ENCODE measurements at regions not wholly inside any gene's neighbourhood (a gene's known extent, or its start where the extent isn't known, plus 50 kb on each side); places are given as distances from the start of the nearest gene placed in this dataset.

DNA sequence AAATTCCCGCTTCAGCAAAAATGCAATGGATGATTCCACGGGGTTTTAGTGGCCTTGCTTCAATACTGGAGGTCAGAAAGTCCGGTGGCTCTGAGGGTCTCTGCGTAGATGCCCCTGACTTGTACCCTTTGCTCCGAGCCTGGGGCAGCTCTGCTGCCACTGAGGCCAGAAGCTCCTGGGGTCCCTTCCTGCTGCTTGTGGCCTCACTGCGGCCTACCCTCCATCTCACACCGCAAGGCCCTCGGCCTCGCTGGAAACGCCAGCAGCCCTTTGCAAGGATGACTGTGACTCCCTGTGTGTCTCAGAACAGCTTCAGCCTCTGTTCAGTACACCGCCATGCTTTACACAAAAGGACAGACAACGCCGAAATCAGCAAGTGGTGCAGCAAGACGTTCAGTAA, 244.8 kb downstream of the ACTR3B start:
- Histone ChIP-seq H3K27me3 (ENCODE audit: control insufficient read depth, insufficient read depth, low read length) (no peaks in the 10 kb centered on the region), H3K4me1 (ENCODE audit: control insufficient read depth, insufficient read depth, low read length) (no peaks in the 10 kb centered on the region), H3K27ac (ENCODE audit: low read length) (no peak overlapping the region), H3K4me3 (ENCODE audit: low read length) (no peak overlapping the region), H3K9me3 (replicated peaks; ENCODE audit: control insufficient read depth, low read depth, low read length) (peaks cover 5% of the 10 kb centered on the region), H3K36me3 (ENCODE audit: control insufficient read depth, insufficient read depth, low read length) (no peaks in the 10 kb centered on the region)
- DNase-seq: no peak
- 73% methylated on average over 13 of the region's 14 CpGs for WGBS (ENCODE audit: insufficient coverage)

DNA sequence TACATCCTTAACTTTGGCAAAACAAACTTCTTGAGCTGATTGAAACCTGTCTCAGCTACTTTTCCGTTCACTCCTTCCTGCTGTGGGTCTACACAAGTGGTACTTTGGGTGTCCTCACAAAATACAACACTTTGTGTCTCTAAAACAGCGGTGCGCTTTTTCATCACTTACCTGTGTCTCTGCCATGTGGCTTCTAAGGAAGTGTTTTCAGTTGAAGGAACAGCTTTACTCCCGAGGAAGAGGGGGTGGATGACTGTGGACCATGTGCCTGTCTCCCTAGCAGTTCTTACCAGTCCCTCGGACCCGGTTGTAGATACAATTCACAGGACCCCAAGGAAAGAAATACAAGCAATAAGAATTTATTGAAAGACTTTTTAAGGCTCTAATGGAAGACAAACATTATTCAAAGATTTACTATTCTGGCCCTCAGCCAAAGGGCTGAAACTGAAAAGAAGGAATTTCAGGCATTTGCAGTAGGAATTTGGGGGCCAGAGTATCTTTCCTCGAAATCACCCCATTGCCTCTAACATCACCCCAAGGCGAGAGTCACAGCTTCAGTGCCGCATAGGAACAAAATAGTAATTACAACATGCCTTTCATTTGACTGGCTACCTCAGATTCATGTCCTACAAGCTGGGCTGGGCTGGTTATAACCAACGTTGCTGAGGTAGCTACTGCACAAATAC, 246.3 kb downstream of the ACTR3B start:
- Histone ChIP-seq H3K4me3 (ENCODE audit: low read length) (no peak overlapping the region), H3K27ac (ENCODE audit: low read length) (no peak overlapping the region), H3K36me3 (ENCODE audit: control insufficient read depth, insufficient read depth, low read length) (no peaks in the 10 kb centered on the region), H3K4me1 (ENCODE audit: control insufficient read depth, insufficient read depth, low read length) (no peaks in the 10 kb centered on the region), H3K27me3 (ENCODE audit: control insufficient read depth, insufficient read depth, low read length) (no peaks in the 10 kb centered on the region), H3K9me3 (replicated peaks; ENCODE audit: control insufficient read depth, low read depth, low read length) (peaks cover 2% of the 10 kb centered on the region)
- whole genome bisulfite sequencing (ENCODE audit: insufficient coverage): 43% methylated on average over 1 of the region's 10 CpGs
- no peak for DNase-seq

DNA sequence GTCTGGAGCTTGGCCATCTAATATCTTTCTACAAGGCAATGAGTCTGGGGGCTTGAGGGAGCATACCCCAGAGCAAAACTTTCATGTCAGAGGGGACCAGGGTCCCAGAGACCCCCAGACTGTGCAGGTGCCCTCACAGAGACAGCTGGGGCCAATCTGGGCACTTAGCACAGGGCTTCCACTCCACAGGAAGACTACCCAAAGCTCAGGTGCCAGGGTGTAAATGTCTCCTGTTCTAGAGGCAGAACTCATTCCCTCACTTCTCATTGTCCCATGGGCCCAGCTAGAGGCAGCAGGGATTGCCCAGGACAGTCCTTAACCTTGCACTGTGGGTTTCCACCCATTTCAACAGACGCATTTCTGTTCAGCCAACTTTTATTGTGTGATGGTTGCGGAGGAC, 246.9 kb downstream of the ACTR3B start:
- DNase-seq: no peak
- Histone ChIP-seq H3K9me3 (replicated peaks; ENCODE audit: control insufficient read depth, low read depth, low read length) (no peaks in the 10 kb centered on the region), H3K36me3 (ENCODE audit: control insufficient read depth, insufficient read depth, low read length) (no peaks in the 10 kb centered on the region), H3K27me3 (ENCODE audit: control insufficient read depth, insufficient read depth, low read length) (no peaks in the 10 kb centered on the region), H3K4me3 (ENCODE audit: low read length) (no peak overlapping the region), H3K27ac (ENCODE audit: low read length) (no peak overlapping the region), H3K4me1 (ENCODE audit: control insufficient read depth, insufficient read depth, low read length) (no peaks in the 10 kb centered on the region)
- WGBS (ENCODE audit: insufficient coverage): no CpG with 5 or more reads among the region's 2 CpGs

DNA sequence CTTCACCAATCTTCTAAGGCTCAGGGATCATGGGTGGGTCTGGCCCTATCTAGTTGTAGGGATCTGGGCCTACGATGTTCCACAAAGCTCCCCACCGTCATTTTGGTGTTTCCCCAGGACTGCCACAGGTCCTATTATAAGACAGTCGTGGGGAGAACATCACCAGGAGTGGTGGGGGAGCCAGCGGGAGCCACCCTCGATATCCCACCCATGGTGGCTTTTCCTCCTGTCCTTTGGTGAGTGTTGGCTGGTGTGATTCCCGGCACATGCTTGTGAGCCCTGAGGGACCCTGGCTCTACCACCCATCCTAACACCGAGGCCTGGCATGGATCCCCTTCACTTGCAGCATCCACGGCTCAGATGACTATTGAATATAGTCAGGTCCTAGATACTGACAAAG, 247.4 kb downstream of the ACTR3B start:
- DNase-seq: no peak
- Histone ChIP-seq H3K27me3 (ENCODE audit: control insufficient read depth, insufficient read depth, low read length) (no peaks in the 10 kb centered on the region), H3K36me3 (ENCODE audit: control insufficient read depth, insufficient read depth, low read length) (no peaks in the 10 kb centered on the region), H3K4me3 (ENCODE audit: low read length) (no peak overlapping the region), H3K9me3 (replicated peaks; ENCODE audit: control insufficient read depth, low read depth, low read length) (no peaks in the 10 kb centered on the region), H3K27ac (ENCODE audit: low read length) (no peak overlapping the region), H3K4me1 (ENCODE audit: control insufficient read depth, insufficient read depth, low read length) (no peaks in the 10 kb centered on the region)
- 94% methylated on average over 3 of the region's 8 CpGs for WGBS (ENCODE audit: insufficient coverage)

DNA sequence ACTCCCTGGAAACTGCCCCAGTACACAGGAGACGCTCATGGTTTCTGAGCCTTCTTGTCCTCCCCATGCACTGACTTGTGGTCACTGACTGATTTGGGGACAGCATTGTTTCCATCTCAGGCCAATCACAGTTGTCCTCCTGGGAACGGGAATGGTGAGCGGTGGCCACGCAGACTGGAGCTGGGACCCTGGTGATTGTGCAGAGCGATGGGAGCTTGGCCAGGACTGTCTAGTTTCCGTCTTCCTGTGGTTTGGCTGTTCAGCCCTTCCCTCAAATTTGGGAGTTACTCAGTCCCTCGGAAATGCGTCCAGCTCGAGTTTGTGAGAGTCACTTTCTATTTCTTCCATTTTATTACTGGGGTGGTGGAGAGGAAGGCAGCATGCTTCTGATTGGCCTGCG, 250.9 kb downstream of the ACTR3B start:
- H3K27ac ChIP-seq (ENCODE audit: low read length): no peak overlapping the region
- no peaks in the 10 kb centered on the region for H3K9me3 ChIP-seq (replicated peaks; ENCODE audit: control insufficient read depth, low read depth, low read length)
- DNase-seq: no peak
- no peak overlapping the region for H3K4me3 ChIP-seq (ENCODE audit: low read length)
- H3K4me1 ChIP-seq (ENCODE audit: control insufficient read depth, insufficient read depth, low read length): no peaks in the 10 kb centered on the region
- H3K36me3 ChIP-seq (ENCODE audit: control insufficient read depth, insufficient read depth, low read length): no peaks in the 10 kb centered on the region
- 80% methylated on average over 6 of the region's 10 CpGs for WGBS (ENCODE audit: insufficient coverage)
- H3K27me3 ChIP-seq (ENCODE audit: control insufficient read depth, insufficient read depth, low read length): no peaks in the 10 kb centered on the region

DNA sequence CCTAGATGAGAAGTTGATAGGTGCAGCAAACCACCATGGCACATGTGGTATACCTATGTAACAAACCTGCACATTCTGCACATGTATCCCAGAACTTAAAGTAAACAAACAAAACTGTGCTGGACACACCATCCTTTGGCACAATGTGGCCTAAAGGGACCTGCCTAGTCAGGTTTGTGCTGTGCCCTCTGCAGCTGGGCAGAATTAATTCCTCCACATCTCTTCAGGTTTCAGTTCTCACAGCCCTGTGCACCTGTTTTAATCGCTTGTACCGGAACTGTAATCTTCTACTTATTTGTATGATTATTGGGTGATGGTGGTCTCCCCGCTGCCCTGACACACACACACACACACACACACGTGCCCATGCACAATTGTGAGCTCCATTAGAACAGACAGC, 252.7 kb downstream of the ACTR3B start:
- no peak overlapping the region for H3K4me3 ChIP-seq (ENCODE audit: low read length)
- no peak for DNase-seq
- WGBS (ENCODE audit: insufficient coverage): no CpG with 5 or more reads among the region's 4 CpGs
- no peaks in the 10 kb centered on the region for H3K36me3 ChIP-seq (ENCODE audit: control insufficient read depth, insufficient read depth, low read length)
- H3K9me3 ChIP-seq (replicated peaks; ENCODE audit: control insufficient read depth, low read depth, low read length): no peaks in the 10 kb centered on the region
- no peaks in the 10 kb centered on the region for H3K27me3 ChIP-seq (ENCODE audit: control insufficient read depth, insufficient read depth, low read length)
- H3K27ac ChIP-seq (ENCODE audit: low read length): no peak overlapping the region
- H3K4me1 ChIP-seq (ENCODE audit: control insufficient read depth, insufficient read depth, low read length): no peaks in the 10 kb centered on the region

DNA sequence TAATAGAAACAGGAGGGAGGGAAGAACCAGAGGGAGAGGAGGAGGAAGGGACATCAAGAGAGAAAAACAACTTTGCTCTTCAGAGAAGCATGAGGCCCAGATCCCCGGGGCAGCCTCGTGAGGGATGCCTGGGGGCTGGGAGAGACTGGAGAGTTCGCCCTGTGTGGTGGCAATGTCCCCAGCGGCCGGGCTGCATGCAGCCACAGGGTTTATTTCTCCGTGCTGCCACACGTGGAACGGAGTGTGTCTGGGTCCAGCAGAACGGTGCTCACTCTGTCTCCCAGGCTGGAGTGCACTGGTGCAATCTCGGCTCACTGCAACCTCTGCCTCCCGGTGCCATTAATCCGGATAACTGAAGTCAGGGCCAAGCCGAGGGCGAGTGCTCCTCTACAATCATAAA, 257.7 kb downstream of the ACTR3B start:
- H3K4me1 ChIP-seq (ENCODE audit: control insufficient read depth, insufficient read depth, low read length): no peaks in the 10 kb centered on the region
- H3K27ac ChIP-seq (ENCODE audit: low read length): no peak overlapping the region
- WGBS (ENCODE audit: insufficient coverage): 32% methylated on average over 12 of the region's 14 CpGs
- H3K4me3 ChIP-seq (ENCODE audit: low read length): no peak overlapping the region
- no peaks in the 10 kb centered on the region for H3K36me3 ChIP-seq (ENCODE audit: control insufficient read depth, insufficient read depth, low read length)
- no peaks in the 10 kb centered on the region for H3K9me3 ChIP-seq (replicated peaks; ENCODE audit: control insufficient read depth, low read depth, low read length)
- DNase-seq: no peak
- H3K27me3 ChIP-seq (ENCODE audit: control insufficient read depth, insufficient read depth, low read length): peaks cover 3% of the 10 kb centered on the region

DNA sequence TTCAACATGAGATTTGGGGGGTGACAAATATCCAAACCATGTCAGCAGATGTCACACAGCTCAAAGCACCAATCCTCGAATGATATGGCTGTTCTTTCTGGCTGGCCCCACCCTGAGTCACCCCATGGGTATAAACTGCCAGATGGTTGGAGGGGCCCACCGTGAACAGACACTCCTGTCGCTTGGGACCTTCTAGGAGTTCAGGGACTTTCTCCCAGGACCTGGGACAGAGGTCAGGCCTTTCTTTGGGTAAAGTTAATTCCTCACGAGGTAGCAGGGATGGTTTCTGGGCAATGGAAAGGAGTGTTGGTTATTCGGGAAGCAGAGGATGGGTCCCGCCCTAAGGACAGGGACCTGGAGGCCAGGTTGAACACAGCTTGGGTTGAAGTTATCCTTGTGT, 262.0 kb downstream of the ACTR3B start:
- no peaks in the 10 kb centered on the region for H3K36me3 ChIP-seq (ENCODE audit: control insufficient read depth, insufficient read depth, low read length)
- peaks cover 3% of the 10 kb centered on the region for H3K27me3 ChIP-seq (ENCODE audit: control insufficient read depth, insufficient read depth, low read length)
- WGBS (ENCODE audit: insufficient coverage): 73% methylated on average over 6 of the region's 6 CpGs
- DNase-seq: no peak
- no peak overlapping the region for H3K4me3 ChIP-seq (ENCODE audit: low read length)
- H3K4me1 ChIP-seq (ENCODE audit: control insufficient read depth, insufficient read depth, low read length): no peaks in the 10 kb centered on the region
- H3K9me3 ChIP-seq (replicated peaks; ENCODE audit: control insufficient read depth, low read depth, low read length): no peaks in the 10 kb centered on the region
- H3K27ac ChIP-seq (ENCODE audit: low read length): no peak overlapping the region

DNA sequence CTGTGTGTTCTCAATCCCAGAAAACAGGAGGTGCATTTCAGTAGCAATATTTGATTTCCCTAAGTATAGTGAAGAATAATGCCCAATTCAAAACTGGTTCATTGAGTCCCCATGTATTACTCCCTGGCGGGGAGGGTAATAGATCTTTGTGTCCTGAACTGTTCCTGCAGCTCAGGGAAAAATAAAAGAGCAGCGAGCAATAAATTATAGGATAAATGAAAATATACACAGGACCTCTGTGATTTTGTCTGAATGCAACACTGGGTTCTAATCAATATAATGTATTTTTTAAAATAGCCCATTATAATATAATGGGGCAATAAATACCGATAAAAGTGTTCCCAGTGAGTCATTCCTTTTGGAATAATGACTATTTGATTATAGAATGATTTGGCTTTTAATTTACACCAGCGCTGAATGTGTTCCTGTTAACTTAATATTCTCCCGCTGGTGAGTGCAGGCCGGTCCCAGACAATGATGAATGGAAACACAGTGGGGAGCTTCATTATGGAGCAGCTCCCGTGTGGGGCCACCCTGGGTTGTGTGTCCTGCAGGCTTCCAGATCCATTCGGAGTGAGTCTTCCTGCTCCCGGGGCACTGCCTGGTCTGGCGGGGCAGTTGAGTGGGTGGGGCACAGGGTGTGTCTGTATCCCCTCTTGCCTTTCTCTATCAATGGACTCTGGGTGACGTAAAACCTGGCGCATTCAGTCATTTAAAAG, 263.1 kb downstream of the ACTR3B start:
- no peaks in the 10 kb centered on the region for H3K36me3 ChIP-seq (ENCODE audit: control insufficient read depth, insufficient read depth, low read length)
- WGBS (ENCODE audit: insufficient coverage): 59% methylated on average over 3 of the region's 12 CpGs
- no peaks in the 10 kb centered on the region for H3K4me1 ChIP-seq (ENCODE audit: control insufficient read depth, insufficient read depth, low read length)
- DNase-seq: no peak
- peaks cover 2% of the 10 kb centered on the region for H3K27me3 ChIP-seq (ENCODE audit: control insufficient read depth, insufficient read depth, low read length)
- H3K4me3 ChIP-seq (ENCODE audit: low read length): no peak overlapping the region
- no peaks in the 10 kb centered on the region for H3K9me3 ChIP-seq (replicated peaks; ENCODE audit: control insufficient read depth, low read depth, low read length)
- no peak overlapping the region for H3K27ac ChIP-seq (ENCODE audit: low read length)

DNA sequence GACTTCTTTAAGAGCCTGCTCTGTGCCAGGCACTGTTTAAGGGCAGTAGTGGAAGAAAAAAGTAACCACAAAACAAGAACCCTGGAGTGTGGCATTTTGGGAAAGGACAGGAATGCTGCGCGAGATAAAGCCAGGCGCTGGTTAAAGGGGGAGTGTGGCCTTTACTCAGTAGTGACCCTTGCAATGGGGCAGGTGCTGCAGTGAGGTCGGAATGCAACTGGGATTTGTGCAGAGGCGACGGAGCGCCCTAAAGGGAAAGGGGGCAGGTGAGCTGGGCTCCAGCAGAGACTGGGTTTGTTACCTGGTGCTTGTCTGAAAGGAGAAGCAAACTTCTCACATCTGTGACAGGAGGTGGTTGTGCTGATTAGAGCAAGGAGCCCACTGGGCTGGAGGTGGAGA, 263.6 kb downstream of the ACTR3B start:
- no peaks in the 10 kb centered on the region for H3K36me3 ChIP-seq (ENCODE audit: control insufficient read depth, insufficient read depth, low read length)

More for the DNA sequence above, 263.6 kb downstream of the ACTR3B start:
- 79% methylated on average over 7 of the region's 7 CpGs for WGBS (ENCODE audit: insufficient coverage)
- no peaks in the 10 kb centered on the region for H3K9me3 ChIP-seq (replicated peaks; ENCODE audit: control insufficient read depth, low read depth, low read length)
- no peaks in the 10 kb centered on the region for H3K27me3 ChIP-seq (ENCODE audit: control insufficient read depth, insufficient read depth, low read length)
- no peak overlapping the region for H3K27ac ChIP-seq (ENCODE audit: low read length)
- DNase-seq: no peak
- no peak overlapping the region for H3K4me3 ChIP-seq (ENCODE audit: low read length)
- no peaks in the 10 kb centered on the region for H3K4me1 ChIP-seq (ENCODE audit: control insufficient read depth, insufficient read depth, low read length)
